Naive thymus-derived CD4-positive, alpha-beta T cell (primary cell): ENCODE measurements at regions not wholly inside any gene's neighbourhood (a gene's known extent, or its start where the extent isn't known, plus 50 kb on each side); places are given as distances from the start of the nearest gene placed in this dataset.

Experiments used
- ATAC-seq: fragments of 150-1000 bp; cut with Tn5 transposase; 2 replicates; pipeline ENCODE4 v1.10.0; 2021; ENCODE audit warnings: mild to moderate bottlenecking, moderate library complexity
- CTCF ChIA-PET: fragments of 350-600 bp; sonication (Branson Sonifier 250); formaldehyde crosslinking; loops from one replicate; lab custom pipeline; 2021; ENCODE audit warnings: antibody characterized with exemption; lab: Charles Lee
- POLR2A ChIA-PET: fragments of 350-600 bp; sonication (Branson Sonifier 250); formaldehyde crosslinking; loops from one replicate; lab custom pipeline; 2021; ENCODE audit warnings: antibody characterized with exemption, inconsistent platforms; lab: Charles Lee
- DNase-seq, 9 donors: peaks; one replicate each; pipeline versions ENCODE4 v3.0.0 to v3.0.0-alpha.2; 2020 to 2022; ENCODE audit warnings: mixed read lengths in 1 of 9
- H3K27ac ChIP-seq: one replicate; pipeline ENCODE4 v1.7.0; 2013; ENCODE audit warnings: mild to moderate bottlenecking, low read depth, low read length, moderate library complexity
- H3K27me3 ChIP-seq, 2 donors: one replicate each; pipeline ENCODE4 v1.7.0; 2013; ENCODE audit warnings: low read length in 2 of 2, mild to moderate bottlenecking in 2 of 2, moderate library complexity in 2 of 2; ENCODE audit not compliant: control insufficient read depth in 2 of 2, insufficient read depth in 2 of 2
- H3K36me3 ChIP-seq, 3 experiments: 1 replicate in 2 of 3; 2 replicates in 1 of 3; pipeline ENCODE4 v1.7.0; 2013; ENCODE audit warnings: low read length in 3 of 3, mild to moderate bottlenecking in 3 of 3, moderate library complexity in 1 of 3; ENCODE audit not compliant: insufficient read depth in 3 of 3, control insufficient read depth in 2 of 3
- H3K4me1 ChIP-seq, 2 donors: one replicate each; pipeline ENCODE4 v1.7.0; 2013; ENCODE audit warnings: low read length in 2 of 2, mild to moderate bottlenecking in 2 of 2, moderate library complexity in 1 of 2; ENCODE audit not compliant: control insufficient read depth in 2 of 2, insufficient read depth in 2 of 2
- H3K4me3 ChIP-seq: 2 replicates; pipeline ENCODE4 v1.7.0; 2013; ENCODE audit warnings: mild to moderate bottlenecking, low read length
- H3K9me3 ChIP-seq, 3 experiments: 1 replicate in 2 of 3; 2 replicates in 1 of 3; pipeline ENCODE4 v1.7.0; 2013; ENCODE audit warnings: low read length in 3 of 3; ENCODE audit not compliant: control insufficient read depth in 2 of 3
- H3K27ac Mint-ChIP-seq, 9 donors: one replicate each; pipeline ENCODE4 v1.8.0; 2020 to 2022; ENCODE audit warnings: mixed read lengths in 9 of 9, mild to moderate bottlenecking in 8 of 9, moderate library complexity in 5 of 9, inconsistent platforms in 2 of 9
- H3K27me3 Mint-ChIP-seq, 5 donors: one replicate each; pipeline ENCODE4 v1.8.0; 2021 to 2022; ENCODE audit warnings: mixed read lengths in 5 of 5, mild to moderate bottlenecking in 1 of 5
- H3K36me3 Mint-ChIP-seq, 5 donors: one replicate each; pipeline ENCODE4 v1.8.0; 2020 to 2022; ENCODE audit warnings: mixed read lengths in 5 of 5, mild to moderate bottlenecking in 3 of 5, inconsistent platforms in 1 of 5
- H3K4me1 Mint-ChIP-seq, 7 donors: one replicate each; pipeline ENCODE4 v1.8.0; 2020 to 2022; ENCODE audit warnings: mixed read lengths in 7 of 7, mild to moderate bottlenecking in 3 of 7, inconsistent platforms in 1 of 7
- H3K4me3 Mint-ChIP-seq, 10 donors: one replicate each; pipeline ENCODE4 v1.8.0; 2020 to 2022; ENCODE audit warnings: mild to moderate bottlenecking in 10 of 10, mixed read lengths in 10 of 10, moderate library complexity in 6 of 10, inconsistent platforms in 2 of 10
- H3K9me3 Mint-ChIP-seq, 11 donors: one replicate each; pipeline ENCODE4 v1.8.0; 2020 to 2022; ENCODE audit warnings: mixed read lengths in 11 of 11, mild to moderate bottlenecking in 4 of 11, inconsistent platforms in 1 of 11, moderate library complexity in 1 of 11
- intact Hi-C, 2 donors: fragments of 100-400 bp; cut with micrococcal nuclease; formaldehyde crosslinking; loops; one replicate each; pipeline ENCODE4 v1.15.1; 2023

DNA sequence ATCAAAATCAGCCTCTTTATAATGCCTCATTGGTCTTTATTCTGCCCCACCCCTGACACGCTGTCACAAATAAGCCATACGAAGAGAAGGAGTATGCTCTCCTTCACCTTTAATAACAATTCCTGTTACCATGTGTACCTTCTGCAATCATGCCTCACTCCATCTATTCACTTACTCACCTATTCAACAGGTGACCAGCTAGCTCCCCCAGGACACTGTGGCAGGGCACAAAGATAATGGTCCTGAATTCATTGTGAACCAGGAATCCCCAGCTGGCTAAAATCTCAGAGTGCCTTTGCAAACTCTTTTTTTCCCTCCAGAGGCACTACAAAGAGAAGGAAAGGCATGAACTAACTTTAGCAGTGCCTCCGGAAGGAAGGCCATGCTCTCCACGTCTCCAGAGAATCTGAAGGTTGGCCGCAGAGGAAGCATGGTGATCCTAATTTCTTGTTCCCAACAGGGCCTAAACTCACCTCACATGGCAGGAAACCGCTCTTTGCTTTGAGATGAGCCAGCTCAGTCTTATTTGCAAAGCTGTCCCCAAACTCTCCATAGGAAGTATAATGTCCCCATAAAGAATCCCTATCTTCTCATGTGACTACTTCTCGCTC lies 590.3 kb downstream of the BUD13 start:
- Mint-ChIP-seq H3K4me3 (no peak overlapping the region), H3K27ac (no peak overlapping the region), H3K27me3 (peaks cover 0 to 28% (median 11%) of the 10 kb centered on the region in 5 donors), H3K36me3 (no peaks in the 10 kb centered on the region), H3K9me3 (peaks cover 0 to 4% (median 0%) of the 10 kb centered on the region in 11 donors), H3K4me1 (no peaks in the 10 kb centered on the region)
- H3K4me3 ChIP-seq, result no peak overlapping the region
- no peak overlapping the region for H3K27ac ChIP-seq
- ATAC-seq, result no peak
- intact Hi-C loops, result no loop called here
- no peaks in the 10 kb centered on the region for H3K36me3 ChIP-seq
- H3K9me3 ChIP-seq, result no peaks in the 10 kb centered on the region
- ChIA-PET CTCF (no interaction called here), POLR2A (no interaction called here)
- H3K4me1 ChIP-seq, result no peaks in the 10 kb centered on the region
- no peaks in the 10 kb centered on the region for H3K27me3 ChIP-seq
- DNase-seq, result no peak

DNA sequence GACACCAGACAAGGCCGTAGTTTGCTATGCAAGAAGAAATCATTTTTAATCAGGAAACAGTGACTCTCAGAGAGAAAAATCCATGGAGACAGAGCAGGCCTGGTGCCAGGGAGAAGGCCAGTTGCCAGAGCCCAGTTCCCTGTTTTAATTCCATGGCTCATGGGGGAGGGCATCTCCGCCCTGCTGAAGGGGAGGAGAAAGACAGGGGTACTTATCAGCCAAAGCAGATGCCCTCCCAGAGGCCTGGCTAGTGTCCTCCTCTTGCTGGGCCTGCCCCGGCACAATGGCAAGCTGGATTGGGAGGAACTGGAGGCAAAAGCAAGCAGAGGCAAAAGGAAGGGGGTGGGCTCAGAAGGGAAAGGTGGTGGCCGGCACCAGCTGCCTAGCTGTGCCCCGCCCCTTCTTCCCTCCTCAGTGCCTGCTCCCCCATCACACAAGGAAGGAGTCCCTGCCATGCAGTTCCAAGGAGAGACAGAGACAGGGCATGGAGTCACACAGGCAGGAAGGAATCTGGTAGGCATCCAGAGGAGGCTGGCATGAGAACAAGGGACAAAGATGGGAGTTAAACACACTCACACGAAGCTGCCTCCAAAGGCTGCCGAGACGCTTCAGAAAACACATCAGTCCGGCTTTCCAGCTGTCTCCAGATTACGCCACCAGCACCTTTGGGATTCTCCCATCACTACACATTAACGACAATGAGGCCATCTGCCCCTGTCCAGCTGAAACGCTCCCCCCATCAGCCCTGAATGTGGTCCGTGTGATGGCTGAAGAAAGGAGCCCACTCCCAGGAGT lies 591.8 kb downstream of the BUD13 start:
- no peaks in the 10 kb centered on the region for H3K36me3 Mint-ChIP-seq
- H3K27me3 Mint-ChIP-seq, result peaks cover 0 to 38% (median 11%) of the 10 kb centered on the region in 5 donors
- Histone ChIP-seq H3K9me3 (no peaks in the 10 kb centered on the region), H3K4me1 (no peaks in the 10 kb centered on the region), H3K27me3 (no peaks in the 10 kb centered on the region), H3K36me3 (no peaks in the 10 kb centered on the region), H3K27ac (no peak overlapping the region), H3K4me3 (no peak overlapping the region)
- H3K4me3 Mint-ChIP-seq, result no peak overlapping the region
- ATAC-seq (no peak), DNase-seq (no peak)
- H3K9me3 Mint-ChIP-seq, result peaks cover 0 to 4% (median 0%) of the 10 kb centered on the region in 11 donors
- no peak overlapping the region for H3K27ac Mint-ChIP-seq
- intact Hi-C loops, result no loop called here
- peaks cover 0 to 3% (median 0%) of the 10 kb centered on the region in 7 donors for H3K4me1 Mint-ChIP-seq
- POLR2A ChIA-PET, result no interaction called here
- CTCF ChIA-PET, result no interaction called here

- CTCF ChIA-PET, result no interaction called here
- Mint-ChIP-seq H3K9me3 (no peaks in the 10 kb centered on the region), H3K36me3 (no peaks in the 10 kb centered on the region), H3K4me1 (peaks cover 0 to 3% (median 0%) of the 10 kb centered on the region in 7 donors), H3K27me3 (peaks cover 0 to 31% (median 9%) of the 10 kb centered on the region in 5 donors), H3K4me3 (no peak overlapping the region), H3K27ac (no peak overlapping the region)
- Histone ChIP-seq H3K4me1 (no peaks in the 10 kb centered on the region), H3K27me3 (no peaks in the 10 kb centered on the region), H3K27ac (no peak overlapping the region), H3K4me3 (no peak overlapping the region), H3K36me3 (no peaks in the 10 kb centered on the region), H3K9me3 (no peaks in the 10 kb centered on the region)
- DNase-seq, result no peak
- no peak for ATAC-seq
- intact Hi-C loops, result no loop called here
- POLR2A ChIA-PET, result no interaction called here
Measured at GRCh38 chr11:116179401-116179800, 593.4 kb downstream of the BUD13 start.

GRCh38 chr11:116177521-116178210 lies 595.1 kb downstream of the BUD13 start:
- Histone ChIP-seq H3K36me3 (no peaks in the 10 kb centered on the region), H3K27ac (no peak overlapping the region), H3K4me3 (no peak overlapping the region), H3K27me3 (no peaks in the 10 kb centered on the region), H3K4me1 (no peaks in the 10 kb centered on the region), H3K9me3 (no peaks in the 10 kb centered on the region)
- Mint-ChIP-seq H3K36me3 (no peaks in the 10 kb centered on the region), H3K27ac (no peak overlapping the region), H3K9me3 (peaks cover 0 to under 1% (median 0%) of the 10 kb centered on the region in 11 donors), H3K4me1 (peaks cover 0 to 3% (median 0%) of the 10 kb centered on the region in 7 donors), H3K27me3 (peaks cover 0 to 36% (median 14%) of the 10 kb centered on the region in 5 donors), H3K4me3 (no peak overlapping the region)
- CTCF ChIA-PET, result no interaction called here
- DNase-seq (no peak), ATAC-seq (no peak)
- POLR2A ChIA-PET, result no interaction called here
- intact Hi-C loops, result no loop called here

DNA sequence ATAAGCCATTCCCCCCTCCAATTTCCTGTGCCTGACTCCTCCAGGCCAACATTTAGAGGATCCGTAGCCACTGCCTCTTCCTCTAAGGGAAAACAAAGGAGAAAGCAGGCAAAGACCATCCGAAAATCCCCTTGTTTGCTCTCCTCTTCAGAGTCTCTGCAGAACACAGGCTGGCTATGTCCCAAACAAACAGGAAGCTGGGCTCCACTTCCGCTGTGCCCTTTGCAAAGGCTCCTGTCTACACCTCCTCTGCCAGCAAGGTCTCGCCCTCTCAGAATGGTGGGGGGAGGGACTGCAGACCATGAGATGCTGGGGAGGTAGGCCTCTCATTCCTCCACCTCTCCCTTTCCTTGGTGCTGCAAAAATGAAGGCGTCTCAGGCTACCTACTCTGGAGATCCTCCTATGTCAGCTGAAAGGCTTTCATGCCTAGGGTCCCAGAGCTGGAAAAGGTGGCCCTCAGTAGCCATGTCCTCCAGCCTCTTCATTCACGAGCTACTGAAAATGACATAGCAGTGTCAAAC lies 596.2 kb downstream of the BUD13 start:
- Mint-ChIP-seq H3K36me3 (no peaks in the 10 kb centered on the region), H3K27me3 (peaks cover 0 to 40% (median 14%) of the 10 kb centered on the region in 5 donors), H3K27ac (no peak overlapping the region), H3K4me1 (peaks cover 0 to 3% (median 0%) of the 10 kb centered on the region in 7 donors), H3K4me3 (no peak overlapping the region), H3K9me3 (peaks cover 0 to 1% (median 0%) of the 10 kb centered on the region in 11 donors)
- intact Hi-C loops, result no loop called here
- ATAC-seq (no peak), DNase-seq (no peak)
- Histone ChIP-seq H3K27me3 (no peaks in the 10 kb centered on the region), H3K4me3 (no peak overlapping the region), H3K4me1 (no peaks in the 10 kb centered on the region), H3K36me3 (no peaks in the 10 kb centered on the region), H3K27ac (no peak overlapping the region), H3K9me3 (no peaks in the 10 kb centered on the region)
- ChIA-PET POLR2A (no interaction called here), CTCF (no interaction called here)

GRCh38 chr11:116175707-116176106 lies 597.1 kb downstream of the BUD13 start:
- H3K9me3 Mint-ChIP-seq, result peaks cover 0 to 1% (median 0%) of the 10 kb centered on the region in 11 donors
- intact Hi-C loops, result no loop called here
- Histone ChIP-seq H3K4me1 (no peaks in the 10 kb centered on the region), H3K27me3 (no peaks in the 10 kb centered on the region), H3K27ac (no peak overlapping the region), H3K9me3 (no peaks in the 10 kb centered on the region), H3K4me3 (no peak overlapping the region), H3K36me3 (no peaks in the 10 kb centered on the region)
- H3K27me3 Mint-ChIP-seq, result peaks cover 0 to 32% (median 14%) of the 10 kb centered on the region in 5 donors
- ChIA-PET POLR2A (no interaction called here), CTCF (no interaction called here)
- no peak for ATAC-seq
- no peaks in the 10 kb centered on the region for H3K36me3 Mint-ChIP-seq
- no peak for DNase-seq
- no peak overlapping the region for H3K4me3 Mint-ChIP-seq
- no peak overlapping the region for H3K27ac Mint-ChIP-seq
- peaks cover 0 to 3% (median 0%) of the 10 kb centered on the region in 7 donors for H3K4me1 Mint-ChIP-seq
